Epithelial cell of esophagus (primary cell): ENCODE measurements at regions not wholly inside any gene's neighbourhood (a gene's known extent, or its start where the extent isn't known, plus 50 kb on each side); places are given as distances from the start of the nearest gene placed in this dataset.
"Not testable (repeated sequence)": the region's sequence is repeated elsewhere in the genome, so short reads cannot be mapped to it uniquely, and the experiment has no call there.

Experiments
- DNase-seq: peaks from one replicate; pipeline ENCODE4 v3.0.0; 2010; ENCODE audit warnings: low read depth
- H3K4me3 ChIP-seq: 2 replicates; pipeline ENCODE4 v1.5.1; 2011; ENCODE audit warnings: mild to moderate bottlenecking, low read length, control low read depth
- TF ChIP-seq, protein P1 (sequence below): IDR thresholded peaks from 2 replicates; pipeline ENCODE4 v1.5.1; 2011; ENCODE audit warnings: low read depth, mild to moderate bottlenecking, low read length, control low read depth, inconsistent platforms; ENCODE audit not compliant: insufficient read depth; ENCODE audit errors: missing control alignments

- TF ChIP-seq, protein P1, sequence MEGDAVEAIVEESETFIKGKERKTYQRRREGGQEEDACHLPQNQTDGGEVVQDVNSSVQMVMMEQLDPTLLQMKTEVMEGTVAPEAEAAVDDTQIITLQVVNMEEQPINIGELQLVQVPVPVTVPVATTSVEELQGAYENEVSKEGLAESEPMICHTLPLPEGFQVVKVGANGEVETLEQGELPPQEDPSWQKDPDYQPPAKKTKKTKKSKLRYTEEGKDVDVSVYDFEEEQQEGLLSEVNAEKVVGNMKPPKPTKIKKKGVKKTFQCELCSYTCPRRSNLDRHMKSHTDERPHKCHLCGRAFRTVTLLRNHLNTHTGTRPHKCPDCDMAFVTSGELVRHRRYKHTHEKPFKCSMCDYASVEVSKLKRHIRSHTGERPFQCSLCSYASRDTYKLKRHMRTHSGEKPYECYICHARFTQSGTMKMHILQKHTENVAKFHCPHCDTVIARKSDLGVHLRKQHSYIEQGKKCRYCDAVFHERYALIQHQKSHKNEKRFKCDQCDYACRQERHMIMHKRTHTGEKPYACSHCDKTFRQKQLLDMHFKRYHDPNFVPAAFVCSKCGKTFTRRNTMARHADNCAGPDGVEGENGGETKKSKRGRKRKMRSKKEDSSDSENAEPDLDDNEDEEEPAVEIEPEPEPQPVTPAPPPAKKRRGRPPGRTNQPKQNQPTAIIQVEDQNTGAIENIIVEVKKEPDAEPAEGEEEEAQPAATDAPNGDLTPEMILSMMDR = no peak
- no peak for DNase-seq
- no peak overlapping the region for H3K4me3 ChIP-seq
Measured at GRCh38 chr5:21024966-21025365, 1037.0 kb upstream of the CDH18 start.

- no peak for DNase-seq
- TF ChIP-seq, protein P1 = no peak
- no peak overlapping the region for H3K4me3 ChIP-seq
Measured at GRCh38 chr5:21013237-21013636, 1025.2 kb upstream of the CDH18 start.

DNA sequence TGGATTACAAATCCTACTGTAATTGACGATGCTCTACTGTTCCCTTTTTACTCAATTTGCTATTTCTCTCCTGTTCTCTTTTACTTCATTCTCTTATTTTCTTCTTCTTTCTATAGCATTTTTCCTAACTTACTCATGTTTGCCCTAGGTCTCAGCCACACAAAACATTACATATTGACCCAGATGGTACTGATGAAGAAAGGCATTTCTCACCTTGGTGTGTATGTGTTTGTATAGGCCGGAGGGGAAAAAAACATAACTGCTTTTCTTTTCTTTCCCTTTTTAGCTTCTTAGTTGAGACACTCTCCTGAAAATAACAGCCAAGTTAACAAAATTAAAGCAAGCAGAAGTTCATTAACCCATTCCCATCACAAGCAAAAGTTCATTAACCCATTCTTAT, 1019.8 kb upstream of the CDH18 start:
- DNase-seq = no peak
- TF ChIP-seq, protein P1 = no peak
- H3K4me3 ChIP-seq = no peak overlapping the region

- DNase-seq, H3K4me3 ChIP-seq: not testable (repeated sequence)
Measured at GRCh38 chr5:20988933-20989332, 1000.9 kb upstream of the CDH18 start.

- DNase-seq = no peak
- TF ChIP-seq, protein P1 = no peak
Measured at GRCh38 chr5:20985754-20986153, 997.8 kb upstream of the CDH18 start.

GRCh38 chr5:20974426-20974825, 986.4 kb upstream of the CDH18 start:
- H3K4me3 ChIP-seq = no peak overlapping the region
- DNase-seq = no peak
- TF ChIP-seq, protein P1 = no peak

More at GRCh38 chr5:20985754-20986153, 997.8 kb upstream of the CDH18 start:
- no peak overlapping the region for H3K4me3 ChIP-seq

- DNase-seq = peak; percentile 86
- TF ChIP-seq, protein P1 = peak; percentile 55
- peak overlapping the region; percentile 26 for H3K4me3 ChIP-seq
Measured at GRCh38 chr5:20972419-20972925, 984.5 kb upstream of the CDH18 start.
